HepG2 (cell line): ENCODE measurements at regions not wholly inside any gene's neighbourhood (a gene's known extent, or its start where the extent isn't known, plus 50 kb on each side); places are given as distances from the start of the nearest gene placed in this dataset.

Experiments used
- ADNP ChIP-seq: sonication (generic); formaldehyde crosslinking; IDR thresholded peaks from 2 replicates; pipeline ENCODE4 v1.4.0; 2020; ENCODE audit warnings: missing genetic modification reagents
- PCBP1 ChIP-seq: fragments of 200-400 bp; formaldehyde crosslinking; IDR thresholded peaks from 2 replicates; pipeline ENCODE4 v1.6.1; 2017; ENCODE audit warnings: mild to moderate bottlenecking, low read depth, low read length, borderline replicate concordance
- POLR2A ChIP-seq, 2 experiments: IDR thresholded peaks; 2 replicates each; pipeline ENCODE4 v1.6.1; 2011; ENCODE audit warnings: low read depth in 2 of 2, low read length in 2 of 2, mild to moderate bottlenecking in 1 of 2, moderate library complexity in 1 of 2; ENCODE audit not compliant: insufficient read depth in 1 of 2
- RCOR2 ChIP-seq: IDR thresholded peaks from 2 replicates; pipeline ENCODE4 v1.6.1; 2016; ENCODE audit warnings: missing biosample characterization, missing genetic modification reagents
- REST ChIP-seq, 2 experiments: IDR thresholded peaks; 2 replicates each; pipeline ENCODE4 v1.6.1; 2011 to 2012; ENCODE audit warnings: low read length in 2 of 2, borderline replicate concordance in 1 of 2, low read depth in 1 of 2, mild to moderate bottlenecking in 1 of 2, moderate library complexity in 1 of 2
- ZBTB1 ChIP-seq: sonication (generic); formaldehyde crosslinking; IDR thresholded peaks from 2 replicates; pipeline ENCODE4 v1.4.0; 2020; ENCODE audit warnings: missing genetic modification reagents, borderline replicate concordance
- ZNF276 ChIP-seq: sonication (generic); formaldehyde crosslinking; IDR thresholded peaks from 2 replicates; pipeline ENCODE4 v1.4.0; 2020; ENCODE audit warnings: mild to moderate bottlenecking, low read depth, missing genetic modification reagents
- ZNF512 ChIP-seq: sonication (generic); formaldehyde crosslinking; IDR thresholded peaks from 2 replicates; pipeline ENCODE4 v1.4.0; 2020; ENCODE audit warnings: mild to moderate bottlenecking, missing genetic modification reagents
- ZNF672 ChIP-seq: sonication (generic); formaldehyde crosslinking; IDR thresholded peaks from 2 replicates; pipeline ENCODE4 v1.8.1; 2022; ENCODE audit warnings: missing genetic modification reagents

DNA sequence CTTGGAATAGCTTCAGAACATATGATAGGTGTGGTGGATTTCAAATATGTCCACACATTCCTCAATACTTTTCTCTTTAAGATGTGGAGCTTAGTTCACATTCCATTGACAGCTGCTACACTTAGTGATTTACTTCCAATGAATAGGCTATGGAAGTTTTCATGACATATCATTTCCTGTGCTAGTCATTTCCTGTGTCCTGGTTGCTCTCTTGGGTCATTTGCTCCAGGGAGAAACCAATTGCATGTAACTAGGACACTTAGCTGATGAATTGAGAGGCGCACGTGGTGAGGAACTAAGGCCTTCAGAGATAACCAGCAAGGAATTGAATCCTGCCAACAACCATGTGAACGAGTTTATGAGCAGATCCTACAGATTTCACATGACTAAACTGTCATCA is 120.9 kb downstream of the SLC17A6 start:
- TF ChIP-seq ADNP (CRISPR knock-in tag) (no peak), REST (IDR thresholded peaks at IDR 0.05; ENCODE audit: borderline replicate concordance in 1 of 2, low read depth in 1 of 2, low read length in 2 of 2) (no peak), POLR2A (IDR thresholded peaks at IDR 0.05; ENCODE audit: insufficient read depth in 1 of 2, low read depth in 2 of 2, low read length in 2 of 2) (no peak), ZNF512 (no peak), ZBTB1 (CRISPR knock-in tag) (no peak), RCOR2 (CRISPR knock-in tag) (no peak), ZNF672 (CRISPR knock-in tag) (no peak), PCBP1 (no peak), ZNF276 (CRISPR knock-in tag) (no peak)
